ENCODE measurements at regions not wholly inside any gene's neighbourhood (a gene's known extent, or its start where the extent isn't known, plus 50 kb on each side); places are given as distances from the start of the nearest gene placed in this dataset.
"Not testable (repeated sequence)": the region's sequence is repeated elsewhere in the genome, so short reads cannot be mapped to it uniquely, and the experiment has no call there.

GRCh38 chr19:34041925-34042521, 130.3 kb upstream of the LSM14A start:
- peak; percentile 39 for DNase-seq

DNA sequence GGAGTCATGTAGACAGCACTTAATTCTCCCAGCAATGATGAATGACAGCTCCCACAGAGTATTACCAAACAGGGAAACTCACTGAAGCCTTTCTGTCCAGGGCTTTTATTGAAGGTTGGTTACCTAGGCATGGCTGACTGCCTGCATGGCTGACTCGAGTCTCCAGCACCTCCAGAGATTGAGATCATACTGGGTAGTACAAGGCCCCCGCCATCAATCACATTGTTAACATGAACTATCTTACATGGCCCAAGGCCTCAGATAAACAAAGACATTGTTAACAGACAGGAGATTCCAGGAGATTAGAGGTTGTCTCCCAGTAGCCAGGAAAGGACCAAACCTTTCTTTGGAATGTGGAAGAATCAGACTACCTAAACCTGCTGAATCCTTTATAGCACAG, 128.3 kb upstream of the LSM14A start:
- DNase-seq, result no peak

DNA sequence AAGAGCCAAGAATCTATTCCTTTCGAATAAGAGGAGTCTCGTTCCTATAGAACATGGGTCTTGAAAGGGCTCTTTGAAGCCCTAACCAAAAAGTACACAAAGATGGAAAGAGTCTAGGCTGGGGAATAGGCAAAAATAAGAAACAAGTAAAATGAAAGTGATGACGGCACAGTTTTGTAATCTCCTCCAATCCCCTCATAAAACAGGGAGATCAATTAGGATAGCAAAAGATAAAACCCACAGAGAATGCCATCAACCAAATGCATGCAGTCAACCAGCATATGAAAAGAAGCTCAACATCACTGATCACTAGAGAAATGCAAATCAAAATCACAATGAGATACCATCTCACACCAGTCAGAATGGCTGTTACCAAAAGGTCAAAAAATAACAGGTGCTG, 122.4 kb upstream of the LSM14A start:
- DNase-seq, result no peak

DNA sequence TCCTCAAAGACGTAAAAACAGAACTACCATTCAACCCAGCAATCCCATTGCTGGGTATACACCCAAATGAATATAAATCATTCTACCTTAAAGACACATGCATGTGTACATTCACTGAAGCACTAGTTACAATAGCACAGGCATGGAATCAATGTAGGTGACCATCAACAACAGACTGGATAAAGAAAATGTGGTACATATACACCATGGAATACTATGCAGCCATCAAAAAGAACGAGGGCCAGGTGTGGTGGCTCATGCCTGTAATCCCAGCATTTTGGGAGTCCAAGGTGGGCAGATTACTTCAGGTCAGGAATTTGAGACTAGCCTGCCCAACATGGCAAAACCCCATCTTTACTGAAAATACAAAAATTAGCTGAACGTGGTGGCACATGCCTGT, 121.9 kb upstream of the LSM14A start:
- not testable (repeated sequence) for DNase-seq

GRCh38 chr19:34051255-34051654, 121.0 kb upstream of the LSM14A start:
- DNase-seq, result no peak

DNA sequence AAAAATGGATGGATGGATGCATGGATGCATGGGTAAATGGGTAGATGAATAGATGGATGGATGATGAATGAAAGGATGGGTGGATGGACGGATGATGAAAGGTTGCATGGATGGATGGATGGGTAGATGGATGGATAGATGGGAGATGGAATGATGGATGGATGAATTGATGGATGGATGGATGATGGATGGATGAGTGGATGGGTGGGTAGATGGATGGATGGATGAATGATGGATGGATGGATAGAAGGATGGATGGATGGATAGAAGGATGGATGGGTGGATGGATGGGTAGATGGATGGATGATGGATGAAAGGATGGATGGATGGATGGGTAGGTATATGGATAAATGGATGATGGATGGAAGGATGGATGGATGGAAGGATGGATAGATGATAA, 115.1 kb upstream of the LSM14A start:
- no peak for DNase-seq

- DNase-seq, result no peak
Observed at GRCh38 chr19:34066007-34066643, 106.2 kb upstream of the LSM14A start.

DNA sequence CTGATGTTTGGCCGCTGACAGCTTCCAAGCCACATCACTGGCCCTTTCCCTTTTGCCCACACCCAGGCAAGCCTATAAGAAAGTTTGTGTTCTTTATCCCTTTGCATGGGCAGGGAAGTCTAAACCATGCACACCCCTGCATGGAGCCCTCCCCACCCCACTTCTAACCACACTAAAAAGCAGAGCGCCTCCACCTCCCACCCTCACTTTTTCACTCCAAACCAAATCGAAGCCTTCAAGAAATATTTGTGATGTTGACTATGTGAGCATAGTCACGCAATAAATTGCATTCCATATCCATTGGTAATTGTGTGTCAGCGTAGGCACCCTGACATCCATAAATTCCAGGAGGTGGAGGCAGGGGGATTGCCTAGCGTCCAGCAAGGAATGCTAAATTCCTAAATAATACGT, 104.4 kb upstream of the LSM14A start:
- DNase-seq, result no peak

DNA sequence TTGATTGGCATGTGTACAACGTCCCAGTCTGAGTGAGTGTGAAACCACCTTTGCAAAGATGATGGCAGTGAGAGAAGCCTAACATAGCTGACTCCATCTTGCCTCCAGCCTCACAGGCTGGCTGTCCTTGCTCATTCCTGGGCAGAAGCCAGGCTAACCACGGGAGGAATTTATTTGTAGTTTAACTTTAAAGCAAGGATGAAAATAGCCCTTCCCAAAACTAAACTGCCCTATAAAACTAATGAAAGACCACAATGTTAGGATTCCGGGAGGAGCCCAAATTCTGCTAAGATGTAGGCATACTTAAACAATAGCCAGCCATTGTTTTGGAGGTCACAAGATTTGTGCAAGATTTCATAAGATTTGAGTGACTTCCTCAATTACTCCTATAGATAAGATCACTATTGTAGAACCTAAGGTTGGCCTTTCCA, 96.6 kb upstream of the LSM14A start:
- DNase-seq, result no peak

DNA sequence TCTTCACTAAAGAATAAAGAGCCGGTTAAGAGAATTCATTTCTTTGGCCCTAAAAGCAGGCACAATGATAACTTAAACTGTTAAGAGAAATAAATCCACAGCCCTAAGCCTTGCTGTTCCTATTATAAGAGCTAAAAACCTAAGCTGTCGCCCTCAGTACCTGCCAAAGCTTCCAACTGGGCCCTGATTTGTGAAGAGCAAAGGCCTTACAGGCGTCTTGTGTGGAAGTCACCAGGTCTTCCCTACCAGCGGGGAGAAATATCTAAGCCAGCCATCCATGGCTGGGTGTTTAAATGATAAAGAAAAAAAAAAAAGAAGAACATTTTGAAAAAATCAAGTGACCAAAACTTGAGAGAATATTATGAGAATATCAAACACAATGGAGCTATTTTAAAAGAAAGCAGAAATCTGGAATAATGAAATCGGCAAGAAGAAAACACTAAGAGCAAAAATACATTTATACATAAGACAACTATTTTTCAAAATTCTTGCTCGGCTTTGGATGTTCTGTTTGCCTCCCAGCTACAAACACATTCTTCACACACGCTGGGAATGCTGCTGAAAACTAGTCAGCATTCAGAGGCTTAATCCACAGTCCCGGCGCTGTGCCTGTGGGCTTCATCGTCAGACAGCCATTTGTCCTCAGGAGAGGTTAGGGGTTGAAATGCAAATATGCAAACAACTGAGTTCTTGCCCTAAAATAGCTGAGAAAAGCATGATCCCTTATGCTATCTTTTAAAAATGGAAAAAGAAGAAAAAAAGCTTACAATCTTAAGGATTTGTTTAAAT, 89.8 kb upstream of the LSM14A start:
- no peak for DNase-seq

GRCh38 chr19:34084396-34085145, 87.7 kb upstream of the LSM14A start:
- no peak for DNase-seq

GRCh38 chr19:34085336-34085735, 87.0 kb upstream of the LSM14A start:
- DNase-seq, result no peak

GRCh38 chr19:34088292-34088691, 84.0 kb upstream of the LSM14A start:
- no peak for DNase-seq

DNA sequence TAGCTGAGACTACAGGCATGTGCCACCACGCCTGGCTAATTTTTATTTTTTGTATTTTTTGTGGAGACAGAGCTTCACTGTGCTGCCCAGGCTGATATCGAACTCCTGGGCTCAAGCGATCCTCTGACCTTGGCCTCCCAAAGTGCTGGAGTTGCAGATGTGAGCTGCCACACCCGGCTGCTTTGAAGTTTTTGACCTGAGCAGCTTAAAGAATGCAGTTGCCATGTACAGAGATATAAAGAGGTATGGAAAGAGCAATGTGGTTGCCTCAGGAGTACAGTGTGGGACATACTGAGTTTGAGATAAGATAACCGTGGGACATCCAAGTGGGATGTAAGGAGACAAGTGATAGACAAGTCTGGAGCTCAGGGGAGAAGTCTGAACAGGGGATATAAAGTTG, 82.7 kb upstream of the LSM14A start:
- no peak for DNase-seq

DNA sequence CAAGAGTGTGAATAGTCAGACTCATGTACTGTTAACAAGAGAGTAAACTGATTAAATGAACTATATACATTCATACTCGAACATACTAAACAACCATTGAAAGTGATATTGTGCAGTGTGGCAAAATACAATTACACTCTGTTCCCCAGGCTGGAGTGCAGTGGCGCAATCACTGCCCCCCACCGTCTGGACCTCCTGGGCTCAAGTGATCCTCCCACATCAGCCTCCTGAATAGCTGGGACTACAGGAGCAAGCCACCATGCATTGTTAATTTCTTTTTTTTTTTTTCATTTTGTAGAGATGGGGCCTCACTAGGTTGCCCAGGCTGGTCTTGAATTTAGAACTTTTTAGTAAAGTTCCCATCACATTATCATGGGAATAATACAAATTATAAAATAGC, 77.3 kb upstream of the LSM14A start:
- DNase-seq, result no peak

DNA sequence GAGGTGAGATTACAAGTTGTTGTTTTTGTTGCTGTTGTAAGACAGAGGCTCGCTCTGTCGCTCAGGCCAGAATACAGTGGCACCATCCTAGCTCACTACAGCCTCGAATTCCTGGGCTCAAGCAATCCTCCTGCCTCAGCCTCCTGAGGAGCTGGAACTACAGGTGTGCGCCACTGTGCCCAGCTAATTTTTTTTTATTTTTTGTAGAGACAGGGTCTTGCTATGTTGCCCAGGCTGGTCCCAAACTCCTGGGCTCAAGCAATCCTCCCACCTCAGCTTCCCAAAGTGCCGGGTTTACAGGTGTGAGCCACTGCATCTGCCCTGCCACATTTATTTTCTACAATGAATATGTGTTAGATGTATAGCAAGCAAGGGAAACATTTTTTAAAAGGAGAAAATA, 76.9 kb upstream of the LSM14A start:
- not testable (repeated sequence) for DNase-seq

DNA sequence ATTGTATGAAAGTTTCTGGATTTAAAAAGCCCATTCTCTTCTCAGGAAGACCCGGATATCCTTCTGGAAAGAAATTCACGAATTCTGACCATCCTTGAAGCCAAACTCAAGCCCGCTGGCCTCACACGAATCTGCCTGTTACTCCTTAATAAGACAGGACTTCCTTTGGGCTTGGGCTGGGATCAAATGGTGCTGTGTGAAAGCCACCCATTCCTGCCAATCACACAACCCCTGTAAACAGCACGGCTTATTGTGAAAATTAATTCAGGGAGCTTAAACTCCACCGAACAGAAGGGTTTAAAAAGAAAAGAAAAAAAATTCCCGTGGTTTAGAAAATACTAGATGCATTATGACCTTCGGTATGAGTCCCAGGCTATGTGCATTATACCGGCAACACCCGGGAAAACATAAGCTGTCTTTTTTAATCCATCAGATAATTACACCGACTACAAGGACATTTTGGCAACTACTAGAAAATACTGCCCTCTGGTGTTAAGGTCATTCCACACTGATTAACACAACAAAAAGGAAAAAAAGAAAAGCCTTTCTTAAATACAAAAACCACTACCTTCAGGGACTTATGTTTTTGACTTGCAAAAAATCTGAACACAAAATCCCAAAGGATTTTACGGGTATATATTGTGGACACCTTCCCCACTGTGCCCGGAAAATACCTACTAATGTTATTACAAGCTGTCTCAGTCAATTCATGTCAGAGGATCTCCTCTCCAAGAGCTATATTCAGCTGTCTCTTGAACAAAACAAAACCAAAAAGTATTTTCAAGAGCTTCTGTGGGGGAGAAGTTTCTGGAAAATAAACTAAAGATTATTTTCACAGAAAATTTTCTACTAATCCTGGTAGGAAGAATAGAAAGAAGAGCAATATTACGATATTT, 76.0 kb upstream of the LSM14A start:
- no peak for DNase-seq

DNA sequence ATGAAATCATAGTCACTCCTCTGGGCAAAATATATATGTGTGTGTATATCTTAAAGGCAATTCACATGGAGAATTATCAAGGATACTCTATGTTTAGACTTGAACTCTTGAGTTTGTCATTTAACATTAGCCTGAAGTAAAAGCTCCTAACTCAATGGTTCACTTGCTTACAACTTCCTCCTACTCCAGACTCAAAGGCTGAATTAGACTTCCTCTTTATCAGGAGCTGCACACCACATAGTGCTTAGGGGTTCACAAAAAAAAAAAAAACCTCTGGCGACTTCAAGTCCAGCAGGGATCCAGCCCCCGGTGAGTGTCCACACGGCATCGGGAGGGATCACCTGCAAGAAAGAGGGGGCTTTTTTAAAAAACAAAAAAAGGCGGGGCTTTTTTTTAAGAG, 68.2 kb upstream of the LSM14A start:
- DNase-seq, result no peak

DNA sequence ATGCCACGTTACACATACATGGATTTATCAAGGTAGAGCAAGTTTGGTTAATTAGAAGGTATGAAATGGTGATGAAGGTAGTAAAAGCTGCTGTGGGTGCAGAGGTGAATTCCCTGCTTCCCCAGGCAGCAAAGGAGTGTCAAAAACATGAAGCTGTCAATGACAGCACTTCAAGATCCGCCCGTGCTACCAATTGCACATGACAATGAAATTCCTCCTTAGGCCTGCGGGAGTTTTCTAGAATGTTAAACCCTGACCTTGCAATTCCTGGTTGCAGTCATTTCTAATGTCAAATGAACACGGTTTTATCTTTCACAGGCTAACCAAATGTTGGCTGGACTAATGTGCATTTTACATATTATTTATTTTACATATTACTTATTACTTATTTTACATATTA, 67.7 kb upstream of the LSM14A start:
- no peak for DNase-seq

- no peak for DNase-seq
Observed at GRCh38 chr19:34109596-34109995, 62.7 kb upstream of the LSM14A start.

DNA sequence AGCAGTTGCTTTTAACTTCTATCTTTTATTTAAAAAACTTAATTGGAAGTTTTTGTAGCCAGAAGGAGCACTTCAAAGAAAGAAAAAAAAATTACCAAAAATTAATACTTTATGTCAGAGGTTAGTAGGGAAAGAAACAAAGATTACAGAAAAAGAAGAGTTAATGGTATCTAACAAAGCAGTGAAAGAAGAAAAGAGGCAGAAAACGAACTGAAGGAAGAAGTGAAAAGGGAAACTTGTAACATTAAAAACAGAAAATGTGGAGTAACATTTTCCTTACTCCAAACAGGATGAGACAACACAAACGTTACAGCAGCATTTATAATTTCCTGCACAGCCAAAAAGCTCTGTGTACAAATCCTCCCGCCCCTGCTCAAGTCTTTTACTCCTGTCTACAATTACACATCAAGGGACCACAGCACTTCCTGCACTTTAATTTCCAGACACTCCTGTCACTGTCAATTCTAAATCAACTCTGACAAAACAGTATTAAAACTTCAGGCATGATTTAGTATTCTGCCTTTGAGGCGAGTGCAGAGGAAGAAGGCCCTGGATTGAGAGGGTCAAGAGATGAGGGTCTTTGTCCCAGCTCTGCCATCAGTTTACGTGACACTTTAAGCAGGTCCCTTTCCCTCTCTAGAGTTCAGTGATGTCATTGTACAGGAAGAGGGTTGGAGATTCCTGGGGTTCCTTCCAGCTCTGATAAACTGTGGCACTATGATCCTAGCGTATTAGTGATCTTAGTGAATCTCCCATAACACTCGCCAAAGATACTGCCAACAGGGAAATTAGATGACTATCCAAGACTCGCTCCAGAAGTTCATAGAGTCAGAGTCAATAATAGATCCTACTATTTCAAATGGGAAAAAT, 53.2 kb upstream of the LSM14A start:
- no peak for DNase-seq
